ENCODE measurements at regions not wholly inside any gene's neighbourhood (a gene's known extent, or its start where the extent isn't known, plus 50 kb on each side); places are given as distances from the start of the nearest gene placed in this dataset.

DNA sequence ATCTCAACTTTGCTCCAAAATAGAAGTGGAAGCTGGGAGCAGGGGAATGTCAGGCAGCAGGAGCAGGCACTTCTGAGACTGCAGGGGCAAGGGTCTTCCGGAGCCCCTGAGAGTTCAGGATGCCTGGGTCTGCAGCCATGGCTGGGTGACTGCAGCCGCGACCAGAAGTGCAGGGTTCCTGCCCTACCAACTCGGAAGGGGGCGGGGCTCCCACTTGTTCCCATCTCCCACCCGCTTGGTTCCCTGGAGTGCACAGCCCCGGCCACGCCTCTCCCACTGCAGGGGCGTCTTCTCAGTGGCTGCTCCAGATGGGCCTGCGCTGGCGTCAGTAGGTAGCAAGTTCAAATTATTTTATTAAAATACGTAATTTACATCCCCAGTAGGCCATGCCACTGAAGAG lies 1631.7 kb downstream of the OLFM4 start:
- Histone ChIP-seq H2AFZ (ENCODE audit: low read depth, low read length) (no peak overlapping the region), H3F3A (ENCODE audit: insufficient read depth, low read length, poor library complexity, severe bottlenecking) (no peaks in the 10 kb centered on the region), H3K36me3 (ENCODE audit: insufficient read depth, low read length) (no peaks in the 10 kb centered on the region), H3K27me3 (ENCODE audit: insufficient read depth, low read depth, low read length) (no peaks in the 10 kb centered on the region), H3K27ac (ENCODE audit: low read length) (no peak overlapping the region), H4K20me1 (ENCODE audit: insufficient read depth) (no peaks in the 10 kb centered on the region), H3K9ac (ENCODE audit: low read length) (no peak overlapping the region), H3K9me2 (ENCODE audit: insufficient read depth, low read length) (no peaks in the 10 kb centered on the region), H3K79me2 (replicated peaks; ENCODE audit: insufficient read depth, low read length) (no peaks in the 10 kb centered on the region), H3K4me3 (ENCODE audit: low read length) (no peak overlapping the region), H3K9me3 (ENCODE audit: low read length) (no peaks in the 10 kb centered on the region), H3K4me2 (ENCODE audit: low read length) (no peak overlapping the region)
- TF ChIP-seq EP300 (conservative IDR thresholded peaks at IDR 0.05; ENCODE audit: poor library complexity, severe bottlenecking), result no peak
- TF ChIP-seq CTCF (IDR thresholded peaks at IDR 0.05; ENCODE audit: poor library complexity, severe bottlenecking), result no peak
- no peak for TF ChIP-seq EZH2 (IDR thresholded peaks at IDR 0.05; ENCODE audit: borderline replicate concordance, insufficient read depth, low read length, poor library complexity, severe bottlenecking)
- TF ChIP-seq RAD21 (conservative IDR thresholded peaks at IDR 0.05), result no peak

GRCh38 chr13:54676526-54677113 lies 1648.0 kb downstream of the OLFM4 start:
- H3K4me3 ChIP-seq (ENCODE audit: low read length), result no peak overlapping the region
- TF ChIP-seq EZH2 (IDR thresholded peaks at IDR 0.05; ENCODE audit: borderline replicate concordance, insufficient read depth, low read length, poor library complexity, severe bottlenecking) (no peak), SMC3 (conservative IDR thresholded peaks at IDR 0.05; ENCODE audit: poor library complexity) (no peak), POLR2AphosphoS5 (IDR thresholded peaks at IDR 0.05) (no peak), EP300 (conservative IDR thresholded peaks at IDR 0.05; ENCODE audit: poor library complexity, severe bottlenecking) (no peak), CTCF (IDR thresholded peaks at IDR 0.05; ENCODE audit: poor library complexity, severe bottlenecking) (no peak), MXI1 (conservative IDR thresholded peaks at IDR 0.05; ENCODE audit: poor library complexity, severe bottlenecking) (no peak), RAD21 (conservative IDR thresholded peaks at IDR 0.05) (no peak), TAF1 (IDR thresholded peaks at IDR 0.05; ENCODE audit: low read depth) (no peak)
- TF ChIP-seq, protein P1, sequence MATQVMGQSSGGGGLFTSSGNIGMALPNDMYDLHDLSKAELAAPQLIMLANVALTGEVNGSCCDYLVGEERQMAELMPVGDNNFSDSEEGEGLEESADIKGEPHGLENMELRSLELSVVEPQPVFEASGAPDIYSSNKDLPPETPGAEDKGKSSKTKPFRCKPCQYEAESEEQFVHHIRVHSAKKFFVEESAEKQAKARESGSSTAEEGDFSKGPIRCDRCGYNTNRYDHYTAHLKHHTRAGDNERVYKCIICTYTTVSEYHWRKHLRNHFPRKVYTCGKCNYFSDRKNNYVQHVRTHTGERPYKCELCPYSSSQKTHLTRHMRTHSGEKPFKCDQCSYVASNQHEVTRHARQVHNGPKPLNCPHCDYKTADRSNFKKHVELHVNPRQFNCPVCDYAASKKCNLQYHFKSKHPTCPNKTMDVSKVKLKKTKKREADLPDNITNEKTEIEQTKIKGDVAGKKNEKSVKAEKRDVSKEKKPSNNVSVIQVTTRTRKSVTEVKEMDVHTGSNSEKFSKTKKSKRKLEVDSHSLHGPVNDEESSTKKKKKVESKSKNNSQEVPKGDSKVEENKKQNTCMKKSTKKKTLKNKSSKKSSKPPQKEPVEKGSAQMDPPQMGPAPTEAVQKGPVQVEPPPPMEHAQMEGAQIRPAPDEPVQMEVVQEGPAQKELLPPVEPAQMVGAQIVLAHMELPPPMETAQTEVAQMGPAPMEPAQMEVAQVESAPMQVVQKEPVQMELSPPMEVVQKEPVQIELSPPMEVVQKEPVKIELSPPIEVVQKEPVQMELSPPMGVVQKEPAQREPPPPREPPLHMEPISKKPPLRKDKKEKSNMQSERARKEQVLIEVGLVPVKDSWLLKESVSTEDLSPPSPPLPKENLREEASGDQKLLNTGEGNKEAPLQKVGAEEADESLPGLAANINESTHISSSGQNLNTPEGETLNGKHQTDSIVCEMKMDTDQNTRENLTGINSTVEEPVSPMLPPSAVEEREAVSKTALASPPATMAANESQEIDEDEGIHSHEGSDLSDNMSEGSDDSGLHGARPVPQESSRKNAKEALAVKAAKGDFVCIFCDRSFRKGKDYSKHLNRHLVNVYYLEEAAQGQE (IDR thresholded peaks at IDR 0.05; ENCODE audit: borderline replicate concordance), result no peak
- no peaks in the 10 kb centered on the region for H3F3A ChIP-seq (ENCODE audit: insufficient read depth, low read length, poor library complexity, severe bottlenecking)
- H3K27me3 ChIP-seq (ENCODE audit: insufficient read depth, low read depth, low read length), result no peaks in the 10 kb centered on the region
- no peaks in the 10 kb centered on the region for H4K20me1 ChIP-seq (ENCODE audit: insufficient read depth)
- no peak overlapping the region for H3K4me2 ChIP-seq (ENCODE audit: low read length)
- H3K9me3 ChIP-seq (ENCODE audit: low read length), result no peaks in the 10 kb centered on the region
- no peaks in the 10 kb centered on the region for H3K9me2 ChIP-seq (ENCODE audit: insufficient read depth, low read length)
- H3K27ac ChIP-seq (ENCODE audit: low read length), result no peak overlapping the region
- H3K36me3 ChIP-seq (ENCODE audit: insufficient read depth, low read length), result no peaks in the 10 kb centered on the region
- H2AFZ ChIP-seq (ENCODE audit: low read depth, low read length), result no peak overlapping the region
- no peak overlapping the region for H3K9ac ChIP-seq (ENCODE audit: low read length)
- H3K79me2 ChIP-seq (replicated peaks; ENCODE audit: insufficient read depth, low read length), result no peaks in the 10 kb centered on the region
